Brain microvascular endothelial cell (primary cell): ENCODE measurements at regions not wholly inside any gene's neighbourhood (a gene's known extent, or its start where the extent isn't known, plus 50 kb on each side); places are given as distances from the start of the nearest gene placed in this dataset.

ENCODE experiments used
- DNase-seq: peaks from one replicate; pipeline ENCODE4 v3.0.0-alpha.2; 2020
- H3K27ac ChIP-seq: fragments of 250-450 bp; sonication (Bioruptor Pico); 2 replicates; pipeline ENCODE4 v1.5.1; 2020; ENCODE audit warnings: mild to moderate bottlenecking, moderate library complexity
- H3K27me3 ChIP-seq: fragments of 250-450 bp; sonication (Bioruptor Pico); replicated peaks from 2 replicates; pipeline ENCODE4 v1.5.1; 2020; ENCODE audit warnings: mild to moderate bottlenecking
- H3K36me3 ChIP-seq: fragments of 250-450 bp; sonication (Bioruptor Pico); replicated peaks from 2 replicates; pipeline ENCODE4 v1.5.1; 2020; ENCODE audit warnings: mild to moderate bottlenecking
- H3K4me3 ChIP-seq: 2 replicates; pipeline ENCODE4 v1.5.1; 2011; ENCODE audit warnings: low read depth, mild to moderate bottlenecking, control low read depth, low read length, moderate library complexity
- CTCF ChIP-seq: IDR thresholded peaks from 2 replicates; pipeline ENCODE4 v1.5.1; 2011; ENCODE audit warnings: low read depth, mild to moderate bottlenecking, moderate library complexity, low read length, control low read depth, inconsistent platforms; ENCODE audit errors: missing control alignments
- in situ Hi-C: cut with HindIII; loops from 2 replicates; pipeline ENCODE4 v1.10.0; 2017; ENCODE audit warnings: low sequenced_read_pairs, low pct_ligation_motif_present

GRCh38 chr10:10235003-10235402 is 782.7 kb upstream of the CELF2 start:
- no peak for TF ChIP-seq CTCF
- in situ Hi-C loops, result no loop called here
- no peak overlapping the region for H3K4me3 ChIP-seq
- H3K27ac ChIP-seq, result no peak overlapping the region
- DNase-seq, result peak; percentile 16
- no peaks in the 10 kb centered on the region for H3K36me3 ChIP-seq
- no peaks in the 10 kb centered on the region for H3K27me3 ChIP-seq

GRCh38 chr10:10247585-10247984 is 770.1 kb upstream of the CELF2 start:
- in situ Hi-C loops, result no loop called here
- Histone ChIP-seq H3K27me3 (no peaks in the 10 kb centered on the region), H3K36me3 (no peaks in the 10 kb centered on the region), H3K27ac (no peak overlapping the region), H3K4me3 (no peak overlapping the region)
- no peak for TF ChIP-seq CTCF
- no peak for DNase-seq

GRCh38 chr10:10256860-10257259 is 760.8 kb upstream of the CELF2 start:
- DNase-seq, result no peak
- in situ Hi-C loops, result no loop called here
- Histone ChIP-seq H3K27me3 (no peaks in the 10 kb centered on the region), H3K27ac (no peak overlapping the region), H3K36me3 (no peaks in the 10 kb centered on the region), H3K4me3 (no peak overlapping the region)
- no peak for TF ChIP-seq CTCF

- Histone ChIP-seq H3K27ac (no peak overlapping the region), H3K27me3 (no peaks in the 10 kb centered on the region), H3K4me3 (no peak overlapping the region), H3K36me3 (no peaks in the 10 kb centered on the region)
- no peak for DNase-seq
- in situ Hi-C loops, result no loop called here
- no peak for TF ChIP-seq CTCF
These were observed 758.7 kb upstream of the CELF2 start for GRCh38 chr10:10259013-10259412.

GRCh38 chr10:10270126-10271050 is 747.3 kb upstream of the CELF2 start:
- no peak for DNase-seq
- TF ChIP-seq CTCF, result no peak
- in situ Hi-C loops, result no loop called here
- no peak overlapping the region for H3K27ac ChIP-seq
- no peak overlapping the region for H3K4me3 ChIP-seq
- no peaks in the 10 kb centered on the region for H3K27me3 ChIP-seq
- no peaks in the 10 kb centered on the region for H3K36me3 ChIP-seq
